ENCODE measurements at regions not wholly inside any gene's neighbourhood (a gene's known extent, or its start where the extent isn't known, plus 50 kb on each side); places are given as distances from the start of the nearest gene placed in this dataset.
"Not testable (repeated sequence)": the region's sequence is repeated elsewhere in the genome, so short reads cannot be mapped to it uniquely, and the experiment has no call there.

- H2BK120ac ChIP-seq (replicated peaks; ENCODE audit: low read depth, low read length); H3K79me2 ChIP-seq (ENCODE audit: control insufficient read depth in 1 of 2, insufficient read depth in 2 of 2, low read length in 2 of 2); DNase-seq (ENCODE audit: low read depth in 1 of 2, low spot score in 2 of 2); H3K27ac ChIP-seq (ENCODE audit: low read depth, low read length); H2BK15ac ChIP-seq (ENCODE audit: low read length); H3K14ac ChIP-seq (ENCODE audit: insufficient read length); H3K79me1 ChIP-seq (ENCODE audit: low read depth, low read length); H3K27me3 ChIP-seq (replicated peaks in 1 of 4; ENCODE audit: control insufficient read depth in 3 of 4, extremely low read depth in 1 of 4, insufficient read depth in 3 of 4, low read length in 3 of 4); H4K8ac ChIP-seq (ENCODE audit: extremely low read depth, insufficient read depth, low read length); H3K36me3 ChIP-seq (ENCODE audit: control insufficient read depth in 2 of 4, insufficient read depth in 4 of 4, low read length in 3 of 4); H3K9ac ChIP-seq (replicated peaks in 1 of 4; ENCODE audit: extremely low read depth in 1 of 4, low read depth in 3 of 4, low read length in 3 of 4); H4K20me1 ChIP-seq (replicated peaks in 1 of 2; ENCODE audit: control insufficient read depth in 1 of 2, insufficient read depth in 2 of 2, low read length in 2 of 2); H2BK5ac ChIP-seq (ENCODE audit: low read depth, low read length); CTCF ChIA-PET (ENCODE audit: partially characterized antibody); H3K4me1 ChIP-seq (replicated peaks in 1 of 4; ENCODE audit: control insufficient read depth in 3 of 4, insufficient read depth in 4 of 4, low read length in 3 of 4); POLR2A ChIA-PET (ENCODE audit: partially characterized antibody); H3K4ac ChIP-seq (replicated peaks; ENCODE audit: insufficient read length, low read depth, low read length); H2BK20ac ChIP-seq (ENCODE audit: low read length); H4K5ac ChIP-seq (ENCODE audit: insufficient read length, low read depth, low read length); H3K56ac ChIP-seq (replicated peaks; ENCODE audit: insufficient read length, low read depth, low read length); H2BK12ac ChIP-seq (ENCODE audit: low read depth, low read length); H4K91ac ChIP-seq (replicated peaks; ENCODE audit: insufficient read length, low read length); H3K4me2 ChIP-seq (ENCODE audit: insufficient read depth in 1 of 2, low read depth in 2 of 2, low read length in 2 of 2); H2AK5ac ChIP-seq (ENCODE audit: low read depth, low read length); H3K23ac ChIP-seq (ENCODE audit: insufficient read length); H2AFZ ChIP-seq (ENCODE audit: low read length); H3K4me3 ChIP-seq (ENCODE audit: extremely low read depth in 1 of 4, insufficient read depth in 2 of 4, low read depth in 3 of 4, low read length in 4 of 4); FAIRE-seq; H3K18ac ChIP-seq (ENCODE audit: extremely low read depth, low read length); H3K23me2 ChIP-seq (ENCODE audit: low read depth, low read length): not testable (repeated sequence)
- WGBS, 2 experiments (ENCODE audit: extremely low coverage in 1 of 2, insufficient coverage in 1 of 2, insufficient read length in 1 of 2, insufficient replicate concordance in 2 of 2, low coverage in 1 of 2, low lambda C conversion rate in 2 of 2, missing lambda C conversion rate in 1 of 2): 92% methylated on average over 2 of the region's 2 CpGs; no CpG with 5 or more reads in 1 of the 2 experiments
- H3K9me3 ChIP-seq (ENCODE audit: insufficient read depth in 2 of 2, low read depth in 1 of 2, low read length in 1 of 2): peaks cover 45 to 61% of the 10 kb centered on the region in 2 experiments
Measured at GRCh38 chr2:94790169-94790568, 81.1 kb upstream of the TEKT4 start.

DNA sequence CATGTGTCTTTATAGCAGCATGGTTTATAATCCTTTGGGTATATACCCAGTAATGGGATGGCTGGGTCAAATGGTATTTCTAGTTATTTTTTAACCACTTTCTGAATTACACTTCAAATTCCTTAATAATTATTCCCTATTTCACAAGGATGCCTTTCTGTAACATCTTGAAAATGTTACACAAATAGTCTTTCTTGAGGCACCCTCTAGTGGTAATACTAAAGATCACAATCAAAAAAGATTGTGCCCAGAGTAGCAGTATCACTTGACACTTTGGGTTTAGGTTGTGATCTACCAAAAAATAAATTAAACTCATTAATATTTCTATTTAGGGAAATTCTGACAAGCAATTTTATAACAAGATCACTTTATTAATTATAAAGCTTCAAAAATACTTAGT lies 74.0 kb upstream of the TEKT4 start:
- H3K4me3 ChIP-seq (ENCODE audit: extremely low read depth in 1 of 4, insufficient read depth in 2 of 4, low read depth in 3 of 4, low read length in 4 of 4); H3K79me2 ChIP-seq (ENCODE audit: control insufficient read depth in 1 of 2, insufficient read depth in 2 of 2, low read length in 2 of 2); H3K18ac ChIP-seq (ENCODE audit: extremely low read depth, low read length); H2BK20ac ChIP-seq (ENCODE audit: low read length); H3K79me1 ChIP-seq (ENCODE audit: low read depth, low read length); FAIRE-seq; H3K36me3 ChIP-seq (ENCODE audit: control insufficient read depth in 2 of 4, insufficient read depth in 4 of 4, low read length in 3 of 4); H2BK12ac ChIP-seq (ENCODE audit: low read depth, low read length); H4K8ac ChIP-seq (ENCODE audit: extremely low read depth, insufficient read depth, low read length); H4K91ac ChIP-seq (replicated peaks; ENCODE audit: insufficient read length, low read length); H2BK15ac ChIP-seq (ENCODE audit: low read length); H3K4me2 ChIP-seq (ENCODE audit: insufficient read depth in 1 of 2, low read depth in 2 of 2, low read length in 2 of 2); H2AK5ac ChIP-seq (ENCODE audit: low read depth, low read length); H2AFZ ChIP-seq (ENCODE audit: low read length); H3K23me2 ChIP-seq (ENCODE audit: low read depth, low read length); H3K4me1 ChIP-seq (replicated peaks in 1 of 4; ENCODE audit: control insufficient read depth in 3 of 4, insufficient read depth in 4 of 4, low read length in 3 of 4); H3K23ac ChIP-seq (ENCODE audit: insufficient read length); H3K56ac ChIP-seq (replicated peaks; ENCODE audit: insufficient read length, low read depth, low read length); H3K14ac ChIP-seq (ENCODE audit: insufficient read length); H3K27ac ChIP-seq (ENCODE audit: low read depth, low read length); POLR2A ChIA-PET (ENCODE audit: partially characterized antibody); H2BK120ac ChIP-seq (replicated peaks; ENCODE audit: low read depth, low read length); H4K5ac ChIP-seq (ENCODE audit: insufficient read length, low read depth, low read length); H3K27me3 ChIP-seq (replicated peaks in 1 of 4; ENCODE audit: control insufficient read depth in 3 of 4, extremely low read depth in 1 of 4, insufficient read depth in 3 of 4, low read length in 3 of 4); DNase-seq (ENCODE audit: low read depth in 1 of 2, low spot score in 2 of 2); H3K9ac ChIP-seq (replicated peaks in 1 of 4; ENCODE audit: extremely low read depth in 1 of 4, low read depth in 3 of 4, low read length in 3 of 4); H4K20me1 ChIP-seq (replicated peaks in 1 of 2; ENCODE audit: control insufficient read depth in 1 of 2, insufficient read depth in 2 of 2, low read length in 2 of 2); H3K4ac ChIP-seq (replicated peaks; ENCODE audit: insufficient read length, low read depth, low read length); H2BK5ac ChIP-seq (ENCODE audit: low read depth, low read length): not testable (repeated sequence)
- CTCF ChIA-PET (ENCODE audit: partially characterized antibody): interaction anchor here (0.7 kb wide), 1 partner anchor 590 kb away, joined by 3 read pairs; no protein-coding TSS in a partner anchor
- peaks cover 17 to 34% of the 10 kb centered on the region in 2 experiments; a peak in 3 of 4 replicates for H3K9me3 ChIP-seq (ENCODE audit: insufficient read depth in 2 of 2, low read depth in 1 of 2, low read length in 1 of 2)
